DOHH2 (cell line): ENCODE measurements at regions not wholly inside any gene's neighbourhood (a gene's known extent, or its start where the extent isn't known, plus 50 kb on each side); places are given as distances from the start of the nearest gene placed in this dataset.

Source experiments
- H3F3A ChIP-seq: fragments of 200-600 bp; sonication (generic), shearing (Covaris generic); 2 replicates; pipeline ENCODE4 v1.6.0; 2016; ENCODE audit warnings: antibody characterized with exemption, mild to moderate bottlenecking; ENCODE audit not compliant: control insufficient read depth, insufficient read depth
- H3K27ac ChIP-seq: fragments of 200-600 bp; sonication (generic); 2 replicates; pipeline ENCODE4 v1.5.1; 2014; ENCODE audit warnings: low read depth, mild to moderate bottlenecking, low read length, moderate library complexity
- H3K27me3 ChIP-seq: fragments of 200-600 bp; sonication (generic); 2 replicates; pipeline ENCODE4 v1.6.1; 2014; ENCODE audit warnings: mild to moderate bottlenecking, low read length, mixed read lengths; ENCODE audit not compliant: control insufficient read depth
- H3K36me3 ChIP-seq: fragments of 200-600 bp; sonication (generic); 2 replicates; pipeline ENCODE4 v1.6.1; 2014; ENCODE audit warnings: mild to moderate bottlenecking, low read length, moderate library complexity, mixed read lengths; ENCODE audit not compliant: control insufficient read depth
- H3K4me1 ChIP-seq: fragments of 200-600 bp; sonication (generic); 2 replicates; pipeline ENCODE4 v1.6.1; 2014; ENCODE audit warnings: mild to moderate bottlenecking, low read length, mixed read lengths; ENCODE audit not compliant: control insufficient read depth
- H3K4me2 ChIP-seq: fragments of 200-600 bp; sonication (generic); 2 replicates; pipeline ENCODE4 v1.6.0; 2014; ENCODE audit warnings: mild to moderate bottlenecking, low read length, moderate library complexity
- H3K4me3 ChIP-seq: fragments of 200-600 bp; sonication (generic); 2 replicates; pipeline ENCODE4 v1.5.1; 2014; ENCODE audit warnings: mild to moderate bottlenecking, low read length, mixed read lengths
- H3K79me2 ChIP-seq: fragments of 200-600 bp; sonication (generic); 2 replicates; pipeline ENCODE4 v1.6.1; 2014; ENCODE audit warnings: mild to moderate bottlenecking, low read length, mixed read lengths; ENCODE audit not compliant: control insufficient read depth
- H3K9me2 ChIP-seq: fragments of 200-600 bp; sonication (generic); replicated peaks from 2 replicates; pipeline ENCODE4 v1.6.1; 2014; ENCODE audit warnings: mild to moderate bottlenecking, low read length, mixed read lengths; ENCODE audit not compliant: control insufficient read depth
- H3K9me3 ChIP-seq: fragments of 200-600 bp; sonication (generic); 2 replicates; pipeline ENCODE4 v1.6.1; 2014; ENCODE audit warnings: antibody characterized with exemption, low read length, mixed read lengths; ENCODE audit not compliant: control insufficient read depth, insufficient read depth
- H4K20me1 ChIP-seq: fragments of 200-600 bp; sonication (generic); 2 replicates; pipeline ENCODE4 v1.6.0; 2014; ENCODE audit warnings: low read depth, mild to moderate bottlenecking, antibody characterized with exemption, low read length, moderate library complexity; ENCODE audit not compliant: control insufficient read depth, insufficient read depth
- EZH2phosphoT487 ChIP-seq: fragments of 200-600 bp; sonication (generic); IDR thresholded peaks from 2 replicates; pipeline ENCODE4 v1.6.1; 2017; ENCODE audit warnings: borderline replicate concordance, mild to moderate bottlenecking, antibody characterized with exemption, low read length, moderate library complexity, mixed read lengths
- TF ChIP-seq, protein P1 (sequence below): fragments of 200-600 bp; sonication (generic); IDR thresholded peaks from one replicate; pipeline ENCODE4 v1.5.1; 2014; ENCODE audit warnings: antibody characterized with exemption, mild to moderate bottlenecking, low read depth, low read length; ENCODE audit not compliant: poor library complexity, severe bottlenecking

DNA sequence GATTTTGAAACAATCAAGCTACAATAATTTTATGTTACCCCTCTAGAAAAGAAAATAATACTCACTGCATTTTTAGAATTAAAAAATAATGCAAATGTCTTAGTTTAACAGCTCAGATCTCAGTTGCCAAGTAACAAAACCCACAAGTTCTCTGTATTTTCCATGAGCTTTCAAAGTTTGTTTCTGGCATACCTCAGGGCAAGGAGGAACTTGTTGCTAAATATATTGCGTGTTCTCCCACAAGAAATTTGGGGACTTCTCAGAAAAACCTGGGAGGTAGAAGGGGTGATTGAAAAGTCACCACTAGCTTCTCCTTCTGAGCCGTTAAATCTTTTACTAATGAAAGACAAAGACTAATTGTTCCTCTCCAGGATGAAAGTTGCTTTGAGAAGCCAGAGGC lies 236.8 kb upstream of the MARCKS start:
- no peaks in the 10 kb centered on the region for H3K4me1 ChIP-seq
- H3K4me3 ChIP-seq, result no peak overlapping the region
- no peaks in the 10 kb centered on the region for H3K9me2 ChIP-seq
- TF ChIP-seq, protein P1, sequence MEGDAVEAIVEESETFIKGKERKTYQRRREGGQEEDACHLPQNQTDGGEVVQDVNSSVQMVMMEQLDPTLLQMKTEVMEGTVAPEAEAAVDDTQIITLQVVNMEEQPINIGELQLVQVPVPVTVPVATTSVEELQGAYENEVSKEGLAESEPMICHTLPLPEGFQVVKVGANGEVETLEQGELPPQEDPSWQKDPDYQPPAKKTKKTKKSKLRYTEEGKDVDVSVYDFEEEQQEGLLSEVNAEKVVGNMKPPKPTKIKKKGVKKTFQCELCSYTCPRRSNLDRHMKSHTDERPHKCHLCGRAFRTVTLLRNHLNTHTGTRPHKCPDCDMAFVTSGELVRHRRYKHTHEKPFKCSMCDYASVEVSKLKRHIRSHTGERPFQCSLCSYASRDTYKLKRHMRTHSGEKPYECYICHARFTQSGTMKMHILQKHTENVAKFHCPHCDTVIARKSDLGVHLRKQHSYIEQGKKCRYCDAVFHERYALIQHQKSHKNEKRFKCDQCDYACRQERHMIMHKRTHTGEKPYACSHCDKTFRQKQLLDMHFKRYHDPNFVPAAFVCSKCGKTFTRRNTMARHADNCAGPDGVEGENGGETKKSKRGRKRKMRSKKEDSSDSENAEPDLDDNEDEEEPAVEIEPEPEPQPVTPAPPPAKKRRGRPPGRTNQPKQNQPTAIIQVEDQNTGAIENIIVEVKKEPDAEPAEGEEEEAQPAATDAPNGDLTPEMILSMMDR, result no peak
- no peak for TF ChIP-seq EZH2phosphoT487
- no peaks in the 10 kb centered on the region for H3K36me3 ChIP-seq
- no peak overlapping the region for H3K27ac ChIP-seq
- H3K9me3 ChIP-seq, result no peaks in the 10 kb centered on the region
- peaks cover 11% of the 10 kb centered on the region for H3K27me3 ChIP-seq
- no peaks in the 10 kb centered on the region for H3K79me2 ChIP-seq
- no peaks in the 10 kb centered on the region for H3F3A ChIP-seq
- H4K20me1 ChIP-seq, result no peaks in the 10 kb centered on the region
- no peak overlapping the region for H3K4me2 ChIP-seq

DNA sequence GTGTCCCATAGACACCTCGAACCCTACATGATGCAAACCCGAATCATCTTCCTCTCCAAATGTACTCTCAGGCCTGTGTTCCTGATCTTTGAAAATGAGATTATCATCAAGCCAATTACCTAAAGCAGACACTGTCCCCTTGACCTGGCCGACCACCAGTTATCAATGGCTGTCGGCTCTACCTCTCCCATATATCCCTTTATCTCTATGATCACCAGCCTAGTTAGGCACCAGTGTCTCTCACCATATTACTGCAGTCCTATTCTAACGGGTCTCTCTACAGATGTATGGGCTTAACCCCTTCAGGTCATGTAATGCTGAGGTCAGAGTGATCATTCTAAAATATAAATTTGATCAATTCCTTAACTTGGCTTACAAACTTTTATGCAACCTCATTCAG lies 234.9 kb upstream of the MARCKS start:
- no peak overlapping the region for H3K27ac ChIP-seq
- no peak for TF ChIP-seq EZH2phosphoT487
- TF ChIP-seq, protein P1, result no peak

DNA sequence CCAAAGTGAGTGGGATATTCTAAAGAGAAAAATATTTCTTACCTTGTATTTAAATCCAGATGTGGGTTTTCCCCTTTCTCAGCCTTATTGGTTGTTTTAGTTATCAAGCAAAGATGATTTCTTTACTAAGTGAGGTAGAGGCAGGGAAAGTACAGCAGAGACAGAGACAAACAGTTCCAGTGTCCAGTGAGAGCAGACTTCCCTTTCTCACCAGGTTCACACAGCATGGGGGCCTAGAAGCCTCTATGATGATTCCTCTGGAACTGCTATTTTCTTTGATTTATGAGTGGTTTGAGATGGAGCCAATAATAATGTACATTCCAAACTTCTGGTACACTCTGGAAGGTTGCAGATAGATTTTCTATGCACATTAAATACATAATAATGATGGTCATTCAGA lies 234.0 kb upstream of the MARCKS start:
- Histone ChIP-seq H3F3A (no peaks in the 10 kb centered on the region; the same call in 1 of the 2 replicates), H3K27ac (no peak overlapping the region), H3K79me2 (no peaks in the 10 kb centered on the region), H3K27me3 (peaks cover 9% of the 10 kb centered on the region), H3K4me1 (peaks cover 15% of the 10 kb centered on the region), H3K36me3 (no peaks in the 10 kb centered on the region), H4K20me1 (no peaks in the 10 kb centered on the region), H3K9me3 (no peaks in the 10 kb centered on the region), H3K4me3 (no peak overlapping the region), H3K9me2 (no peaks in the 10 kb centered on the region), H3K4me2 (no peak overlapping the region)
- TF ChIP-seq EZH2phosphoT487, result no peak
- TF ChIP-seq, protein P1, result no peak

More for the DNA sequence above, 234.9 kb upstream of the MARCKS start:
- Histone ChIP-seq H3K4me3 (no peak overlapping the region), H3K9me2 (no peaks in the 10 kb centered on the region), H3K4me1 (peaks cover 11% of the 10 kb centered on the region), H3F3A (no peaks in the 10 kb centered on the region; the same call in 1 of the 2 replicates), H3K27me3 (peaks cover 9% of the 10 kb centered on the region), H3K36me3 (no peaks in the 10 kb centered on the region), H3K9me3 (no peaks in the 10 kb centered on the region), H4K20me1 (no peaks in the 10 kb centered on the region), H3K4me2 (no peak overlapping the region), H3K79me2 (no peaks in the 10 kb centered on the region)
